ENCODE measurements at regions not wholly inside any gene's neighbourhood (a gene's known extent, or its start where the extent isn't known, plus 50 kb on each side); places are given as distances from the start of the nearest gene placed in this dataset.

GRCh38 chr12:107454109-107454830, 231.3 kb upstream of the PWP1 start:
- Histone ChIP-seq H3K9ac (ENCODE audit: extremely low read depth, insufficient read length, low read length) (no peak overlapping the region), H3T11ph (ENCODE audit: low read length) (no peak overlapping the region), H3K79me2 (ENCODE audit: insufficient read depth, low read length) (no peaks in the 10 kb centered on the region), H2BK20ac (ENCODE audit: low read depth, low read length, poor library complexity, severe bottlenecking) (no peak overlapping the region), H2BK15ac (ENCODE audit: low read depth, low read length) (no peak overlapping the region), H4K8ac (replicated peaks; ENCODE audit: insufficient read length, low read depth, low read length) (no peak overlapping the region), H4K91ac (ENCODE audit: insufficient read length, low read depth, low read length) (no peak overlapping the region), H2BK120ac (ENCODE audit: low read depth, low read length, poor library complexity, severe bottlenecking) (no peak overlapping the region), H2BK12ac (ENCODE audit: insufficient read length, low read depth, low read length) (no peak overlapping the region), H3K4ac (ENCODE audit: low read depth, low read length) (no peak overlapping the region), H3K27me3 (ENCODE audit: insufficient read depth, low read length) (no peaks in the 10 kb centered on the region), H3K18ac (ENCODE audit: insufficient read length, low read depth, low read length) (no peak overlapping the region), H3K56ac (ENCODE audit: insufficient read length, low read depth, low read length) (no peak overlapping the region), H3K79me1 (ENCODE audit: insufficient read depth, low read depth, low read length, poor library complexity, severe bottlenecking) (no peaks in the 10 kb centered on the region), H3K4me2 (ENCODE audit: insufficient read depth, insufficient read length, low read length) (no peak overlapping the region), H2AFZ (ENCODE audit: low read length) (no peak overlapping the region), H2AK5ac (ENCODE audit: insufficient read length, low read length) (no peak overlapping the region), H3K14ac (ENCODE audit: insufficient read depth, low read length) (no peak overlapping the region), H3K23me2 (ENCODE audit: insufficient read length, low read depth, low read length, poor library complexity, severe bottlenecking) (no peaks in the 10 kb centered on the region), H3K23ac (ENCODE audit: insufficient read length, low read depth, low read length) (no peak overlapping the region), H3K27ac (ENCODE audit: insufficient read length, low read depth, low read length) (no peak overlapping the region), H2BK5ac (ENCODE audit: insufficient read length, low read length) (no peak overlapping the region), H4K20me1 (ENCODE audit: control insufficient read depth, insufficient read depth, insufficient read length) (no peaks in the 10 kb centered on the region), H4K5ac (ENCODE audit: insufficient read length, low read depth, low read length) (no peak overlapping the region), H3K9me3 (ENCODE audit: control insufficient read depth, low read depth, low read length) (no peaks in the 10 kb centered on the region), H3K4me1 (ENCODE audit: insufficient read depth, low read length) (no peaks in the 10 kb centered on the region; the same call in 1 of the 2 replicates)
- Mint-ChIP-seq H3K36me3 (ENCODE audit: insufficient read depth in 1 of 3, low read depth in 3 of 3) (no peaks in the 10 kb centered on the region), H3K4me3 (no peak overlapping the region), H3K27ac (no peak overlapping the region), H3K27me3 (ENCODE audit: low read depth) (no peaks in the 10 kb centered on the region; the same call in none of the 2 replicates), H3K4me1 (peaks cover 17 to 20% of the 10 kb centered on the region in 2 experiments), H3K9me3 (peaks cover 0 to 4% of the 10 kb centered on the region in 2 experiments; a peak in 3 of 5 replicates)
- no peak for DNase-seq
- WGBS (ENCODE audit: extremely low coverage, insufficient read length, low lambda C conversion rate) = no CpG with 5 or more reads among the region's 4 CpGs
- TF ChIP-seq CTCF (conservative IDR thresholded peaks at IDR 0.05) = no peak

All from H9 (cell line).